PC-3 (cell line): ENCODE measurements at regions not wholly inside any gene's neighbourhood (a gene's known extent, or its start where the extent isn't known, plus 50 kb on each side); places are given as distances from the start of the nearest gene placed in this dataset.

Experiments
- ATAC-seq: fragments of 200-7000 bp; cut with Tn5 transposase; 2 replicates; pipeline ENCODE4 v1.9.1; 2020; ENCODE audit warnings: mild to moderate bottlenecking, moderate library complexity
- BruUV-seq: library from RNA; stranded (reverse); fragments of 400-500 nt; replicated peaks from 2 replicates; lab custom pipeline; 2021; lab: Mats Ljungman, UMichigan
- CTCF ChIA-PET: fragments of 300-600 bp; sonication (Branson Sonifier 250); formaldehyde crosslinking; loops from one replicate; lab custom pipeline; 2022; ENCODE audit warnings: antibody characterized with exemption; lab: Charles Lee
- POLR2A ChIA-PET: fragments of 300-600 bp; sonication (Branson Sonifier 250); formaldehyde crosslinking; loops from one replicate; lab custom pipeline; 2022; ENCODE audit warnings: antibody characterized with exemption; ENCODE audit not compliant: unreplicated experiment; lab: Charles Lee
- DNase-seq: peaks from one replicate; pipeline ENCODE4 v3.0.0-alpha.2; 2015
- H2AFZ ChIP-seq: fragments of 300-600 bp; sonication (generic); 2 replicates; pipeline ENCODE4 v1.6.0; 2016; ENCODE audit warnings: antibody characterized with exemption, low read length
- H3F3A ChIP-seq: fragments of 300-600 bp; sonication (generic); one replicate; pipeline ENCODE4 v1.6.0; 2017; ENCODE audit warnings: antibody characterized with exemption, low read length, control low read depth, mild to moderate bottlenecking; ENCODE audit not compliant: unreplicated experiment
- H3K27ac ChIP-seq: fragments of 300-600 bp; sonication (generic); 2 replicates; pipeline ENCODE4 v1.5.1; 2016; ENCODE audit warnings: mild to moderate bottlenecking, low read length
- H3K27me3 ChIP-seq: fragments of 300-600 bp; sonication (generic); 2 replicates; pipeline ENCODE4 v1.6.1; 2016; ENCODE audit warnings: low read length, mixed read lengths
- H3K36me3 ChIP-seq: fragments of 300-600 bp; sonication (generic); 2 replicates; pipeline ENCODE4 v1.6.1; 2016; ENCODE audit warnings: low read depth, mixed run types, low read length, mixed read lengths
- H3K4me1 ChIP-seq: fragments of 300-600 bp; sonication (generic); 2 replicates; pipeline ENCODE4 v1.5.1; 2016; ENCODE audit warnings: low read length; ENCODE audit not compliant: insufficient read depth
- H3K4me2 ChIP-seq: fragments of 300-600 bp; sonication (generic); 2 replicates; pipeline ENCODE4 v1.6.0; 2016; ENCODE audit warnings: low read length
- H3K4me3 ChIP-seq: fragments of 300-600 bp; sonication (generic); 2 replicates; pipeline ENCODE4 v1.5.1; 2016; ENCODE audit warnings: mild to moderate bottlenecking, low read length, mixed read lengths
- H3K79me2 ChIP-seq: fragments of 300-600 bp; sonication (generic); 2 replicates; pipeline ENCODE4 v1.6.1; 2017; ENCODE audit warnings: low read length, mixed read lengths
- H3K9ac ChIP-seq: fragments of 300-600 bp; sonication (generic); 2 replicates; pipeline ENCODE4 v1.6.0; 2016; ENCODE audit warnings: mild to moderate bottlenecking, low read length
- H3K9me2 ChIP-seq: fragments of 300-600 bp; sonication (generic); replicated peaks from 2 replicates; pipeline ENCODE4 v1.6.1; 2016; ENCODE audit warnings: mixed run types, low read length, mixed read lengths
- H3K9me3 ChIP-seq: fragments of 300-600 bp; sonication (generic); 2 replicates; pipeline ENCODE4 v1.6.1; 2016; ENCODE audit warnings: low read length, mixed read lengths
- H4K20me1 ChIP-seq: fragments of 300-600 bp; sonication (generic); 2 replicates; pipeline ENCODE4 v1.6.1; 2016; ENCODE audit warnings: low read length, mixed read lengths
- CTCF ChIP-seq: fragments of 300-600 bp; sonication (generic); conservative IDR thresholded peaks from 2 replicates; pipeline ENCODE4 v1.5.1; 2017; ENCODE audit warnings: antibody characterized with exemption, low read depth, mild to moderate bottlenecking, low read length
- EZH2 ChIP-seq: fragments of 300-600 bp; sonication (generic); IDR thresholded peaks from one replicate; pipeline ENCODE4 v1.6.1; 2017; ENCODE audit warnings: antibody characterized with exemption, mild to moderate bottlenecking, low read length; ENCODE audit not compliant: unreplicated experiment
- EZH2phosphoT487 ChIP-seq: fragments of 300-600 bp; sonication (generic); IDR thresholded peaks from 2 replicates; pipeline ENCODE4 v1.6.1; 2018; ENCODE audit warnings: mild to moderate bottlenecking, antibody characterized with exemption, low read length, borderline replicate concordance
- intact Hi-C: fragments of 100-400 bp; cut with micrococcal nuclease; formaldehyde crosslinking; loops from 2 replicates; pipeline ENCODE4 v1.9.0; 2023

- H3K9me3 ChIP-seq: no peaks in the 10 kb centered on the region
- peaks cover 10% of the 10 kb centered on the region for H3F3A ChIP-seq
- no peak overlapping the region for H3K4me2 ChIP-seq
- TF ChIP-seq CTCF (no peak), EZH2 (no peak), EZH2phosphoT487 (no peak)
- H2AFZ ChIP-seq: no peak overlapping the region
- POLR2A ChIA-PET: no interaction called here
- no peak for ATAC-seq
- no peaks in the 10 kb centered on the region for H3K9me2 ChIP-seq
- intact Hi-C loops: loop anchor here (5.0 kb wide), 1 partner anchor 126 kb away; no protein-coding TSS in a partner anchor
- H3K27ac ChIP-seq: no peak overlapping the region
- CTCF ChIA-PET: no interaction called here
- no peak overlapping the region for H3K4me3 ChIP-seq
- peaks cover 28% of the 10 kb centered on the region for H3K4me1 ChIP-seq
- no peaks in the 10 kb centered on the region for H3K36me3 ChIP-seq
- DNase-seq: no peak
- H3K9ac ChIP-seq: no peak overlapping the region
- no peaks in the 10 kb centered on the region for H4K20me1 ChIP-seq
- H3K27me3 ChIP-seq: no peaks in the 10 kb centered on the region
- no TSS peak for BruUV-seq
- no peaks in the 10 kb centered on the region for H3K79me2 ChIP-seq
Observed at GRCh38 chr3:189561256-189561655, 69.9 kb upstream of the TP63 start.

GRCh38 chr3:189563853-189564563, 67.2 kb upstream of the TP63 start:
- Histone ChIP-seq H3K9me3 (no peaks in the 10 kb centered on the region), H2AFZ (no peak overlapping the region), H4K20me1 (no peaks in the 10 kb centered on the region), H3K4me2 (peak overlapping the region; percentile 59), H3K27me3 (no peaks in the 10 kb centered on the region), H3K9ac (no peak overlapping the region), H3K36me3 (no peaks in the 10 kb centered on the region), H3K4me3 (peak overlapping the region; percentile 28; the same call in 1 of the 2 replicates), H3K79me2 (no peaks in the 10 kb centered on the region), H3K9me2 (no peaks in the 10 kb centered on the region), H3F3A (peaks cover 10% of the 10 kb centered on the region), H3K27ac (peak overlapping the region; percentile 66), H3K4me1 (peaks cover 23% of the 10 kb centered on the region)
- ChIA-PET CTCF (interaction anchor here (0.6 to 1.5 kb wide), 3 partner anchors 122 to 291 kb away, joined by 3 to 4 read pairs (median 3); no protein-coding TSS in a partner anchor), POLR2A (no interaction called here)
- TSS peak; percentile 58 for BruUV-seq
- ATAC-seq: peak; percentile 96
- peak; percentile 97 for DNase-seq
- intact Hi-C loops: loop anchor here (1.0 to 5.0 kb wide), 8 partner anchors 51 to 385 kb away; no protein-coding TSS in a partner anchor
- no peak for TF ChIP-seq EZH2
- no peak for TF ChIP-seq EZH2phosphoT487
- no peak; the same call in 1 of the 2 replicates for TF ChIP-seq CTCF

GRCh38 chr3:189566550-189567130, 64.5 kb upstream of the TP63 start:
- Histone ChIP-seq H3K9me2 (no peaks in the 10 kb centered on the region), H3K79me2 (no peaks in the 10 kb centered on the region), H3K4me1 (peaks cover 23% of the 10 kb centered on the region), H4K20me1 (no peaks in the 10 kb centered on the region), H3K9ac (no peak overlapping the region), H3K36me3 (no peaks in the 10 kb centered on the region), H3K4me3 (no peak overlapping the region), H3K27ac (no peak overlapping the region), H3K27me3 (no peaks in the 10 kb centered on the region), H3F3A (peaks cover 10% of the 10 kb centered on the region), H3K4me2 (no peak overlapping the region), H2AFZ (no peak overlapping the region), H3K9me3 (no peaks in the 10 kb centered on the region)
- no peak for TF ChIP-seq EZH2
- TF ChIP-seq CTCF: no peak
- no peak for TF ChIP-seq EZH2phosphoT487
- BruUV-seq: no TSS peak
- POLR2A ChIA-PET: no interaction called here
- DNase-seq: no peak
- no peak for ATAC-seq
- CTCF ChIA-PET: no interaction called here
- intact Hi-C loops: no loop called here
